Endothelial cell of umbilical vein (primary cell): ENCODE measurements at regions not wholly inside any gene's neighbourhood (a gene's known extent, or its start where the extent isn't known, plus 50 kb on each side); places are given as distances from the start of the nearest gene placed in this dataset.

Experiments used
- BruUV-seq: library from RNA; stranded (reverse); fragments of 400-500 nt; replicated peaks from 2 replicates; lab custom pipeline; 2021; lab: Mats Ljungman, UMichigan
- CTCF ChIA-PET: fragments of 300-600, 350-600 bp; sonication (Branson Sonifier 250); formaldehyde crosslinking; loops from one replicate; lab custom pipeline; 2021; ENCODE audit warnings: antibody characterized with exemption, inconsistent platforms; lab: Charles Lee
- POLR2A ChIA-PET: fragments of 300-600, 350-600 bp; sonication (Branson Sonifier 250); formaldehyde crosslinking; loops from one replicate; lab custom pipeline; 2021; ENCODE audit warnings: antibody characterized with exemption, inconsistent platforms; lab: Charles Lee
- DNase-seq: peaks from one replicate; pipeline ENCODE4 v3.0.0-alpha.2; 2011; ENCODE audit warnings: low read depth, low spot score
- FAIRE-seq: peaks from 2 replicates; lab custom pipeline; 2011; peaks lifted over from hg19 to GRCh38; lab: Jason Lieb, UNC
- H2AFZ ChIP-seq: 2 replicates; pipeline ENCODE4 v1.6.0; 2012; ENCODE audit warnings: low read depth, low read length, control low read depth, inconsistent platforms
- H3K27ac ChIP-seq: 2 replicates; pipeline ENCODE4 v1.5.1; 2011; ENCODE audit warnings: low read depth, mild to moderate bottlenecking, control low read depth, low read length, moderate library complexity; ENCODE audit not compliant: insufficient read depth
- H3K27me3 ChIP-seq, 2 experiments: 2 replicates each; pipeline versions ENCODE4 v1.6.0 to v1.6.1; 2011; ENCODE audit warnings: low read length in 2 of 2, mixed read lengths in 1 of 2; ENCODE audit not compliant: control insufficient read depth in 2 of 2, insufficient read depth in 2 of 2
- H3K36me3 ChIP-seq, 2 experiments: 2 replicates in 1 of 2; 3 replicates in 1 of 2; pipeline ENCODE4 v1.5.1; 2011; ENCODE audit warnings: low read length in 2 of 2, mild to moderate bottlenecking in 1 of 2, moderate library complexity in 1 of 2; ENCODE audit not compliant: control insufficient read depth in 2 of 2, insufficient read depth in 2 of 2; ENCODE audit errors: extremely low read depth in 1 of 2
- H3K4me1 ChIP-seq: 3 replicates; pipeline ENCODE4 v1.5.1; 2011; ENCODE audit warnings: mild to moderate bottlenecking, low read length; ENCODE audit not compliant: control insufficient read depth, insufficient read depth; ENCODE audit errors: extremely low read depth
- H3K4me2 ChIP-seq: 2 replicates; pipeline ENCODE4 v1.6.1; 2011; ENCODE audit warnings: low read length, control low read depth, mixed read lengths; ENCODE audit not compliant: insufficient read depth
- H3K4me3 ChIP-seq, 3 experiments: fragments of 200-600 bp in 1 of 3; sonication (generic), shearing (Covaris generic) in 1 of 3; replicated peaks in 1 of 3; 2 replicates each; pipeline ENCODE4 v1.5.1; 2011 to 2016; ENCODE audit warnings: control low read depth in 3 of 3, low read length in 3 of 3, mild to moderate bottlenecking in 2 of 3, inconsistent platforms in 1 of 3, low read depth in 1 of 3, moderate library complexity in 1 of 3; ENCODE audit not compliant: insufficient read depth in 1 of 3
- H3K79me2 ChIP-seq: 2 replicates; pipeline ENCODE4 v1.6.0; 2012; ENCODE audit warnings: low read length, inconsistent platforms; ENCODE audit not compliant: control insufficient read depth, insufficient read depth
- H3K9ac ChIP-seq: replicated peaks from 2 replicates; pipeline ENCODE3; 2011; ENCODE audit warnings: low read length, control low read depth; ENCODE audit not compliant: insufficient read depth; ENCODE audit errors: extremely low read depth
- H3K9me1 ChIP-seq: replicated peaks from 3 replicates; pipeline ENCODE4 v1.6.0; 2011; ENCODE audit warnings: mild to moderate bottlenecking, low read length; ENCODE audit not compliant: control insufficient read depth, insufficient read depth; ENCODE audit errors: extremely low read depth
- H3K9me3 ChIP-seq: replicated peaks from 2 replicates; pipeline ENCODE4 v1.5.1; 2012; ENCODE audit warnings: low read length, inconsistent platforms; ENCODE audit not compliant: control insufficient read depth, insufficient read depth
- H4K20me1 ChIP-seq: replicated peaks from 2 replicates; pipeline ENCODE3; 2011; ENCODE audit warnings: mild to moderate bottlenecking, low read length; ENCODE audit not compliant: control insufficient read depth, insufficient read depth; ENCODE audit errors: extremely low read depth
- EZH2 ChIP-seq: IDR thresholded peaks from 2 replicates; pipeline ENCODE4 v1.6.1; 2012; ENCODE audit warnings: borderline replicate concordance, low read depth, mild to moderate bottlenecking, moderate library complexity, low read length, inconsistent platforms; ENCODE audit not compliant: severe bottlenecking
- FOS ChIP-seq: IDR thresholded peaks from 2 replicates; pipeline ENCODE4 v1.6.1; 2011; ENCODE audit warnings: mild to moderate bottlenecking, low read length, moderate library complexity, borderline replicate concordance; ENCODE audit not compliant: insufficient read depth
- GATA2 ChIP-seq: IDR thresholded peaks from 2 replicates; pipeline ENCODE4 v1.7.0; 2011; ENCODE audit warnings: low read depth, mild to moderate bottlenecking, moderate library complexity, mixed read lengths, low read length; ENCODE audit not compliant: insufficient read length, insufficient read depth
- JUN ChIP-seq: IDR thresholded peaks from 2 replicates; pipeline ENCODE4 v1.6.1; 2011; ENCODE audit warnings: borderline replicate concordance, low read depth; ENCODE audit not compliant: insufficient read length, insufficient read depth
- MYC ChIP-seq: IDR thresholded peaks from one replicate; pipeline ENCODE4 v1.6.1; 2011; ENCODE audit warnings: mild to moderate bottlenecking, low read depth, low read length
- POLR2A ChIP-seq: IDR thresholded peaks from 2 replicates; pipeline ENCODE4 v1.6.1; 2012; ENCODE audit warnings: low read depth, mild to moderate bottlenecking, control low read depth, low read length
- POLR2AphosphoS5 ChIP-seq: IDR thresholded peaks from 2 replicates; pipeline ENCODE4 v1.6.1; 2012; ENCODE audit warnings: low read depth, mild to moderate bottlenecking, control low read depth, low read length, moderate library complexity; ENCODE audit not compliant: insufficient read depth
- dilution Hi-C: fragments of 300-500 bp; cut with MboI; formaldehyde crosslinking; loops from one replicate; pipeline ENCODE4 v1.15.0; 2019; ENCODE audit warnings: low sequenced_read_pairs; ENCODE audit not compliant: extremely low pct_ligation_motif_present
- intact Hi-C: fragments of 100-400 bp; cut with micrococcal nuclease; formaldehyde crosslinking; loops from one replicate; pipeline ENCODE4 v1.10.0; 2022
- TF ChIP-seq, protein P1 (sequence below): IDR thresholded peaks from 2 replicates; pipeline ENCODE4 v1.6.1; 2011; ENCODE audit not compliant: insufficient read depth, insufficient read length
- TF ChIP-seq, protein P2 (sequence below), 2 donors: IDR thresholded peaks; 1 replicate in 1 of 2; 2 replicates in 1 of 2; pipeline ENCODE4 v1.5.1; 2011; ENCODE audit warnings: low read length in 2 of 2, mild to moderate bottlenecking in 2 of 2, moderate library complexity in 2 of 2, control low read depth in 1 of 2, inconsistent platforms in 1 of 2, low read depth in 1 of 2; ENCODE audit not compliant: insufficient read depth in 1 of 2; ENCODE audit errors: extremely low read depth in 1 of 2

DNA sequence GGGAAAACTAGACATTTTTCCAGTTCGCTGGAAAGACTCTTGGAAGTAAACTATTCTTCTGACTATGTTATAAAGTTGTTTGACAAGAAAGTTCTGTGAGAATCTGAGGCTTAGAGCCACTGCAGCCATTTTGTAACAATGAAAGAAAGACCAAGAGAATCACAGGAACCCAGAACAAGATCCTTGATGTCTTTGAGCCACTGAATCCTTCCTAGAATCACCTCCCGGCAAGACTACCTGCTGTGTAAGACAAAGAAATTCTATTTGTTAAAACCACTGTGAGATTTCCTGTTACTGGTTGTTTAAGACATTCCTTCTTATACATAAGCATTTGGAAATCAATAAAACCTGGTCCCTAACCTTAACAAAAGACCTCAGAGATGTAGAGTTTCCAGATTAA is 175.7 kb upstream of the RASGEF1B start:
- no peak for FAIRE-seq
- H3K9me1 ChIP-seq = no peaks in the 10 kb centered on the region
- POLR2A ChIA-PET = no interaction called here

More for the DNA sequence above, 175.7 kb upstream of the RASGEF1B start:
- no TSS peak for BruUV-seq
- Histone ChIP-seq H3K27ac (no peak overlapping the region), H3K4me3 (no peak overlapping the region), H3K9me3 (no peaks in the 10 kb centered on the region), H3K4me1 (no peaks in the 10 kb centered on the region), H2AFZ (no peak overlapping the region), H3K79me2 (no peaks in the 10 kb centered on the region), H3K4me2 (no peak overlapping the region), H3K36me3 (no peaks in the 10 kb centered on the region), H3K27me3 (no peaks in the 10 kb centered on the region), H3K9ac (no peak overlapping the region), H4K20me1 (no peaks in the 10 kb centered on the region)
- DNase-seq = no peak
- dilution Hi-C loops = no loop called here
- intact Hi-C loops = no loop called here
- TF ChIP-seq JUN = no peak
- no peak for TF ChIP-seq POLR2A
- TF ChIP-seq, protein P1, sequence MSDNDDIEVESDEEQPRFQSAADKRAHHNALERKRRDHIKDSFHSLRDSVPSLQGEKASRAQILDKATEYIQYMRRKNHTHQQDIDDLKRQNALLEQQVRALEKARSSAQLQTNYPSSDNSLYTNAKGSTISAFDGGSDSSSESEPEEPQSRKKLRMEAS = no peak
- TF ChIP-seq GATA2 = no peak
- TF ChIP-seq MYC = no peak
- no peak for TF ChIP-seq POLR2AphosphoS5
- TF ChIP-seq EZH2 = no peak
- no peak for TF ChIP-seq FOS
- TF ChIP-seq, protein P2, sequence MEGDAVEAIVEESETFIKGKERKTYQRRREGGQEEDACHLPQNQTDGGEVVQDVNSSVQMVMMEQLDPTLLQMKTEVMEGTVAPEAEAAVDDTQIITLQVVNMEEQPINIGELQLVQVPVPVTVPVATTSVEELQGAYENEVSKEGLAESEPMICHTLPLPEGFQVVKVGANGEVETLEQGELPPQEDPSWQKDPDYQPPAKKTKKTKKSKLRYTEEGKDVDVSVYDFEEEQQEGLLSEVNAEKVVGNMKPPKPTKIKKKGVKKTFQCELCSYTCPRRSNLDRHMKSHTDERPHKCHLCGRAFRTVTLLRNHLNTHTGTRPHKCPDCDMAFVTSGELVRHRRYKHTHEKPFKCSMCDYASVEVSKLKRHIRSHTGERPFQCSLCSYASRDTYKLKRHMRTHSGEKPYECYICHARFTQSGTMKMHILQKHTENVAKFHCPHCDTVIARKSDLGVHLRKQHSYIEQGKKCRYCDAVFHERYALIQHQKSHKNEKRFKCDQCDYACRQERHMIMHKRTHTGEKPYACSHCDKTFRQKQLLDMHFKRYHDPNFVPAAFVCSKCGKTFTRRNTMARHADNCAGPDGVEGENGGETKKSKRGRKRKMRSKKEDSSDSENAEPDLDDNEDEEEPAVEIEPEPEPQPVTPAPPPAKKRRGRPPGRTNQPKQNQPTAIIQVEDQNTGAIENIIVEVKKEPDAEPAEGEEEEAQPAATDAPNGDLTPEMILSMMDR (IDR thresholded peaks at IDR 0.05; ENCODE audit: extremely low read depth in 1 of 2, insufficient read depth in 1 of 2, low read depth in 1 of 2, low read length in 2 of 2) = no peak
- CTCF ChIA-PET = no interaction called here
